Activated CD4-positive, alpha-beta T cell treated with anti-CD3 and anti-CD28 coated beads, Interleukin-10, Interleukin-2, amounts not matched to agents 100 ng/mL and 50 ng/mL, durations not matched to agents 16 hours and 8 hours (primary cell): ENCODE measurements at regions not wholly inside any gene's neighbourhood (a gene's known extent, or its start where the extent isn't known, plus 50 kb on each side); places are given as distances from the start of the nearest gene placed in this dataset.

ENCODE experiments used
- DNase-seq: peaks from one replicate; pipeline ENCODE4 v3.0.0-alpha.2; 2020

DNA sequence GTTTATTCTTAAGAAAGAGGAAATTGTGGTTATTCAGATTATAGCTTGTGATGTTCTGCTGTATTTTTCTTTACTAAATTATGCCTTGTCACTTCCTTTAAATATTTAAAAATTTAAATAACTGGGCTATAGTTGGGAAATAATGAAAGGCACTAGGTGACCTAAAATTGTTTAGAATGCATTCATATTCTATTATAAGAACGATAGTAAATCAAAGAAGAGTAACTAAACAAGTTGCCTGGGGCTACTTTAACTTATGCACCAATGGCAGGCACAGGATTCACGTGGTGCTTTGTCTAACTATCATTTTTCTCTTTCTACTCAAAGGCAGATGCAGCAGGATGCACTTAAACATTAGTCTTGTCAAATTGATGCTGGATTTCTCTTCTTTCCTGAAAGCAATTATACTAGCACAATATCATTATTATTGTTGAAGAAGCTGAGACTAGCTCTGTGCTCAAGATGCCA, 190.7 kb upstream of the PPFIA2 start:
- no peak for DNase-seq

DNA sequence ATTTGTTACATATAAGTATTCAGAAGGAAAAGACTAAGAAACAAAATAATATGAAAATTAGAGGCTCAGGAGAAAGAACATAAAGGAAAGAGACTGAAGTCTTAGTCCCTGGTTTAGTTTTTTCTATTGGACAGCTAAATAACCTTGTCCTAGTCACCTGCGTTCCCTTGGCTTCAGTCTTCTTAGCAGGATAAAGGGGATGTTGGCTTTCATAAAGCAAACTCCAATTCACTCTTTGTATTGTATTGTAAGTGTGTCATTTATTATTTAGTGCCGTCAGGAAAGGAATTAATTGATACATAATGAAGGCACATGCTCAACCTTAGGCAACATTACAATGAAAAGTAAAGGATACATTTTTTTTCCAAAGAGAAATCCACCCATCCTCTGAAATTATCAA, 190.3 kb upstream of the PPFIA2 start:
- DNase-seq: no peak

DNA sequence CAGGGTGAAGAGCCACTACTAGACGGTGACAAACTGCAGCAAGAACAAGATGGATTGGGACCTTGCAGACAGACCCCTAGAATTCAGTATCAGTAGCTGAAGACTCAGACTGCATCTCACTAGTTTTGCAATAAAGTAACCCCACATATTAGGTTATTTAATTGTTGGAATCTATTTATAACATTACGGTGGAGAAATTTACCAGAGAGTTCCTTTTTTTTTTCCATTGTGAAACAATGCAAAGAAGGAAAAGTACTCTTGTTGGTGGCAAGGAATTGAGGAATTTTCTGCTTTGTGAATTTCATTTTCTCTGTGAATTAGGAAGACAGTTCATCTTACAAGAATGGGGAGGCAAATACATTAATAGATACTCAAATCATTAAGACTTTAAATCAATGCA, 185.7 kb upstream of the PPFIA2 start:
- DNase-seq: no peak

DNA sequence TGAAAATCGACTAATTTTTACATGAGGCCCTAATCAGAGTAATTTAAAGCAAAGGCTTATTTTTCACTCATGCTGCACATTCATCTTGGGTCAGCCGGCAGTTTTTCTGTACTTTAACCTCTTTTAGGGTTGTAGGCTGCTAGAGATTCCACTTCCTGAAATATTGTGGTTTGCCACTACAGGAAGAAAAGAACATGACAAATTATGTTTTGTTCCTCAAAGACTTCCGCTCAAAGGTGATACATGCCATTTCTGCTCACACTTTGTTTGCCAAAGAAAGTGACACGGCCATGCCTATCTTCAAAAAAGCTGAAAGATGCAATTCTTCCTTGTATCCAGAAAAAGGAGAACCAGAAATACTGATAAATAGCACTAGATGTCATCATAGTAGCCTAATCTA, 183.4 kb upstream of the PPFIA2 start:
- DNase-seq: peak; percentile 39

DNA sequence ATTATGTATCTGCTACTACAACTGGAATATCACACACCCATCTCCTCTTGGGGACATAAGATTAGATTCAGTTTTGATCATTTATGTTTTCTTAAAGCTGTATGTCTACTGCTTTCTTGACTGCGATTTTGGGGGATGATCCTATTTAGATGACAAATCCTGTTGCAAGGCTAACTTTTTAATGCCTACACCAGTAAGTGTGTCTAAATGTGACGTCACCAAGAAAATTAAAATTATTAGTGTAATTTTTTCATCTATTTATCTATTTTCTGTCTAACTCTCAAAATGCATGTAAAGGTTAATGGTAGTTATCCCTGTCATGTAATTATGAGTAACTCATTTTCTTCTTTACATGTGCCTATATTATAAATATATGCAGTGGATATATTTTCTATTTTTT, 170.9 kb upstream of the PPFIA2 start:
- no peak for DNase-seq

DNA sequence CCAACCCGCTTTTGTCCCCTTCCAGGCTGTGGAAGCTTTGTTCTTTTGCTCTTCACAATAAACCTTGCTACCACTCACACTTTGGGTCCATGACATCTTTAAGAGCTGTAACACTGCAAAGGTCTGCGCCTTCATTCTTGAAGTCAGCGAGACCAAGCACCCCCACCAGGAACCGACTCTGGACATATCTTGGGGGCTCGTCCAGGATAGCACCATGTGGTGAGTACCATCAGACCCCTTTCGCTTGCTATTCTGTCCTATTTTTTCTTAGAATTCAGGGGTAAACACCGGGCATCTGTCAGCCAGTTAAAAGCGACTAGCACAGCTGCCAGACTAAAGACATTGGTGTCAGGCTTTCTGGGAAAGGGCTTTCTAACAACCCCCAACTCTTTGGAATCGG, 137.6 kb upstream of the PPFIA2 start:
- no peak for DNase-seq

DNA sequence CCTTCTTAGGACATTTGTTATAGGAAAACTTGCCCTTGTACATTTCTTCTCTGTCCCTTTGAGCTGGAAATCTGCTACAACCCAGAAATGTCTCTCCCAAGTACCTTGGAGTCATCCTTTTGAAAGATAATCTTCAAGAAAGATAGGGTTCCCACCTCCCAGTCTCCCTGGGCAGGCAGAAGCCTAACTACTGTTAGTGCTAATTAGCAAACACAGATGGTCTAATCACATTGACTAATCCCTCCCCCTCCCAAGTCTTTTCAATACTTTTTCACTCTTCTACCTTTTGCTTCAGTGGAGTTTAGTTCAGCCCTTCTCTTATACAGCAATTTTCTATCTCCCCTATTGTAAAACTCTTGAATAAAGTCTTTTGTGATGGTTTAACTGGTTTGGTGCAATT, 129.8 kb upstream of the PPFIA2 start:
- no peak for DNase-seq

DNA sequence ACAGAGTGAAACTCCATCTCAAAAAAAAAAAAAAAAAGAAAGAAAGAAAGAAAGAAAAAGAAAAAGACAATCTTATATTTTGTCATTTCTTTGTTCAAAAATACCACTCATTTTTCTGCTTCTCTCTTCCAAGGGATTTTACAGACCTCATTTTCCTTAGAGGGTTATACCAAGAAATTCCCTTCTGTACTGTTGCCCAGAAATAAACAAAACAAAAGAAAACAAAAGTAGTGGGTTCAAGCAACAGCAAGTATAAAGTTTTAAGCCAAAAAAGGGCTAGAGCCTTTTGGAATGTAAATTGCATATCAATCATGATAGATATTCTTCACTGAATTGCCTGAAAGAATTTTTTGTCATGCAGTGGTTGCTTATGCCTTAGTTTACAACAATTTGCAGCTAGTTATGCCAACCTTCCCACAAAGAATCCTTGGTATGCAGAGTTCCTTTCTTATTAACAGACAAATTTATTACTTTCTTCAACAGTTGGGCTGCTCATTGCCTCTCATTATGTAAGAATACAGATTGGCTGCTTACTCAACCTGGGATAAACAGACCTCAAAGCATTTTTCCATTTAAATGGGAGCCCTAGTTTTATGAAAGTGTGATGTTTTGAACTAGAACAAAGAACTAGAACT, 129.1 kb upstream of the PPFIA2 start:
- DNase-seq: no peak

DNA sequence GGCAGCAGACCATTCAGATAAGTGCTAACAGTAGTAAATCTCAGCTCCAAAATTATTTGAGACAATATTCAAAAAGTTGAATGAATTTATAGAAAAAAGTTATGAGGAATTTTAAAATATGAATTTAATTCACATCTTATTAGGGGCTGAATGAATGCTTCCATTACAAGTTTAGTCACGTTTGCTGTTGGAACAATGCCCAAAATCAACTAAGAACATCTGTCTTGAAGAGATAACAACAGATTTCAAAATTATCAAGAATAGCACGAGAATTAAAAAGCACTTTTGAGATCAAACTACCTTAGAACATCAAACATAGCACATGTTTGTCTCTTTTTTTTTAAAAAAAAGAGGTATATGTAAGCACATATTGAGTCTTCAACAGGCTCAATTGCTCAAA, 115.4 kb upstream of the PPFIA2 start:
- no peak for DNase-seq

DNA sequence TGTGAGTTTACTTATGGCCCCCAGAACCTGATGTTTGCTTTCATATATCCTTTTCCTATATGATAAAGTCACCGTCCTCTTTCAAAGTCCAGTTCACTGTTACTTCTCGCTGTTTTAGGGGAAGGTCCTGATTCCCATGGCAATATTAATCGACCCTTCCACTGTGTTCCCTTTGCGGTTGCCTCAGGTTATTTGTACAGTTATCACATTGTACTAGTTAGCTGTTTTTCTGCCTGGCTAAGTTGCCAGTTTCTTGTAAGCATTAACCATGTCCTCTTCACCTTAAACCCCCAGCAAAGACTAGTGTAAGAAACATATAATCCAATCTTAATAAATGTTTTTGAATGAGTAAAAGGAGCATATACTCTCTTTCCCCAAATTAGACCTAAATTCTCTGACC, 115.0 kb upstream of the PPFIA2 start:
- no peak for DNase-seq

DNA sequence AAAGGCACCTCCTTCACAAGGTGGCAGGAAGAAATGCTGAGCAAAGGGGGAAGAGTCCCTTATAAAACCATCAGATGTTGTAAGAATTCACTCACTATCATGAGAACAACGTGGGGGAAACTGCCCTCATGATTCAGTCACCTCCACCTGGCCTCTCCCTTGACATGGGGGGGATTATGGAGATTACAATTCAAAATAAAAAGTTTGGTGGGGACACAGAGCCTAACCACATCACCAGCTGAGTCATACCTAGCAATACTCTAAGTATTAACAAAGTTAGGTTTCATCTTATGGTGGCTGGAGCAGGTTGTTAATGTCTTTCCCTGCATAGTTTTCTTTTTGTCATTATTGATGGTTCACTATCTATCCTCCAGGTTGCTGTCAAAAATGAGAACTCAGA, 113.2 kb upstream of the PPFIA2 start:
- DNase-seq: no peak

DNA sequence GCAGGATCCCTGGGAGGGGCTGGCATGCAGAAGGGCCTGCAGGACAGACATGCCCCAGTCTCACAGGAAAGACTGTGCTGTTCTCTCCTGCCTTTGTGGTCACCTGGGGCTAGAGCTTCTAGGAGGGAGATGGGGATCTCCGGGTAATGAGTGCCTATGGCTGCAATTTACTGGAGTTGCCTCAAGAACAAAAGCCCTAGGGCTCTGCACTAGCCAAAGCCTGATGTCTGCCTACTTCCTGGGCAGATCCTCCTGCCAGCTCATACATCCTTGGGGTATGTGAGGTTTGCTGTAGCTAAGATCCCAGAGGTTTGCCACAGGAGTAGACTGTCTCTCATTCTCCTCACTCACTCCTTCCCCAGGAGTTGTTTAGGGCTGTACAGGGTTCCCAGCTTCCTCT, 106.9 kb upstream of the PPFIA2 start:
- no peak for DNase-seq

DNA sequence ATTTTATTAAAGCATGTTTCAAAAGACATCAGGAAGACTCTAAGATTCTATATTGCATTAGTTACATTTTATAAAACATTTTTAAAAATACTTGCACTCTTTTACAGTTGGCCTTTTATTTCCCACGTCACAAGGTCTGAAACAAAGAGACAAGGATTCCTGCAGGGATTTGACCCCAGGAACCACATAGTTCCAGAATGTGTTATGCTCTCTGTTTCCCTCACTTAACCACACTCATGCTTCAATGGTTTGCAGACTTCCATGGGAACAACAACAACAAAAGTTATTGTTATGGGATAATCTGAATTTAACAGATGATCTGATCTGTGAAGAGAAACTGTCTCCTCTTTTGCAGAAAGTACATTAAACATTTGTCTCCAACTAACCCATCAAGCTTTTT, 104.3 kb upstream of the PPFIA2 start:
- no peak for DNase-seq

DNA sequence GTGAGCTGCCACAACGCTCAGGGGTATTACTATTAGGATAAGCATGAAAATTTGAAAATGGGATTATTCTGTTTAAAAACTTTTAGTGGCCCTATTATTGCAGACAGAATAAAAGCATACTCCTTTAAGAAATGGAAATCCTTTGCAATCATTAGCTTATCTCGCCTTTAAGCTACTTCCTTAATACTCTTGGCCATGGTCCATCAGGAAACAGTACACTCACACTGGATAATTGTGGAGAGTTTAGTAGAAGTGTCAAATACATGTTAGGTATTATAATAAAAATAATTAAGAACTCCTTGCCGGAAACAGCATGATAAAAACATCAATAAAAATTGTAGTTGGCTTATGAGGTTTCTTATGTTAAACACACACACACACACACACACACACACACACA, 100.4 kb upstream of the PPFIA2 start:
- no peak for DNase-seq

DNA sequence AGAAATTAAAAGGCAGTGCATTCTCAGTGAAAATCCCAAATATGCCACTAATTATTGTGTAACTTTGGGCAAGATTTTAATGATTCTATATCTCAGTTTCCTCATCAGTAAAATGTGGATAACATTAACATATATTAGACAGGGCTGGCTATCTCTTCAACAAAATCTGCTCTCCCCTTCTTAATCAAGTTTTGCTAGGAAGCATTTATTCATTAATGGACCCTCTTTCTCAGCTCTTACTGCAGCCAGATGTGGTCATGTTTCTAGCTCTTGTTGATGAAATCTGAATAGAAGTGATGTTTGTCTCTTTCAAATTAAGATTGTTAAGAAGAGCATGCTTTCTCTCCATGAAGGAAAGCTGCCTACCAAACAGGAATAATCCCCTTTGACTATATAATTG, 84.4 kb upstream of the PPFIA2 start:
- no peak for DNase-seq

DNA sequence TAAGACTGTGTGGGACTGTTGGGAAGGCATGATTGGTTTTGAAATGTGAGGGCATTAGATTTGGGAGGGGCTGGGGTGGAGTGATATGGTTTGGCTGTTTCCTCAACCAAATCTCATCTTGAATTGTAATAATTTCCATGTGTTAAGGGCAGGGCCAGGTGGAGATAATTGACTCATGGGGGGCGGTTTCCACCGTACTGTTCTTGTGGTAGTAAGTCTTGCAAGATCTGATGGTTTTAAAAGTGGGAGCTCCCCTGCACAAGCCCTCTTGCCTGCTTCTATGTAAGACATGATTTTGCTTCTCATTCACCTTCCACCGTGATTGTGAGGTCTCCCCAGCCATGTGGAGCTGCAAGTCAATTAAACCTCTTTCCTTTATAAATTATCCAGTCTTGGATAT, 76.6 kb upstream of the PPFIA2 start:
- DNase-seq: peak; percentile 26

DNA sequence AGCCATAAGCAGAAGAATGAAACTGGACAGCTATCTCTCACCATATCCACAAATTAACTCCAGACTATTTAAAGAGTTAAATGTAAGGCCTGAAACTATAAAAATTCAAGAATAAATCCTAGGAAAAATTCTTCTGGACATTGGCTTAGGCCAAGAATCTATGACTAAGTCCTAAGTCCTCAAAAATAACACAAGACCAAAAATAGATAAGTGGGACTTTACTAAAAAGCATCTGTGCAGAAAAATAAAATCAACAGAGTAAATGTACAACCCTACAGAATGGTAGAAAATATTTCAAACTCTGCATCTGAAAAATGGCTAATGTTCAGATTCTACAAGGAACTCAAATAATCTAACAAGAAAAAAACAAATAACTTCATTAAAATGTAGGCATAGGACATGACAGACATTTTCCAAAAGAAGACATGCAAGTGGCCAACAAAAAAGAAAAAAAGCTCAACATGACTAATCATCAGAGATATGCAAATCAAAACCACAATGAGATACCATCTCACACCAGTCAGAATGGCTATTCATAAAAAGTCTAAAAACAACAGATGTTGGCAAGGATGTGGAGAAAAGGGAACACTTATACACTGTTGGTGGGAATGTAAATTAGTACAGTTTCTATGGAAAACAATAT, 61.0 kb upstream of the PPFIA2 start:
- no peak for DNase-seq

DNA sequence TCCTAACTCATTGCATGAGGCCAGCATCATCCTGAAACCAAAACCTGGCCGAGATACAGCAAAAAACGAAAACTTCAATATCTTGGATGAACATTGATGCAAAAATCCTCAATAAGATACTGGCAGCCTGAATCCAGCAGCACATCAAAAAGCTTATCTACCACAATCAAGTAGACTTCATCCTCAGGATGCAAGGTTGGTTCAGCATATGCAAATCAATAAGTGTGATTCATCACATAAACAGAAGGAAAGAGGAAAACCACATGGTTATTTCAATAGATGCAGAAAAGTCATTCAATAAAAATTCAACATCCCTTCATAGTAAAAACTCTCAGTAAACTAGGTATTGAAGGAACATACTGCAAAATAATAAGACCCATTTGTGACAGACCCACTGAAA, 56.5 kb upstream of the PPFIA2 start:
- DNase-seq: no peak

DNA sequence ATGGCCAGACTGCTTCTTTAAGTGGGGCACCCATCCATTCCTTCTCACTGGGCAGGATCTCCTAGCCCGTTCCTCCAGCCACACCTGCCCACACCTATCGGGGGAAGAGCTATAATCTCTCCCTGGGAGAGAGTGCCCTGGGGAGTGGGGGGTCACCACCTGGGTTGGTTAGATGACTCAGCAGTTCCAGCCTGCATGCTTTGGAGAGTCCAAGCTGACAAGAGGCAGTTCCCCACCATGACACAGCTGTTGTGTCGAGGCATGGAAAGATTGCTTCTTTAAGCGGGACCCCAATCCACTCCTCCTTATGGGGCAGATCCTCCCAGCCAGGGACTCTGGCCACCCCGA, 52.6 kb upstream of the PPFIA2 start:
- DNase-seq: no peak

DNA sequence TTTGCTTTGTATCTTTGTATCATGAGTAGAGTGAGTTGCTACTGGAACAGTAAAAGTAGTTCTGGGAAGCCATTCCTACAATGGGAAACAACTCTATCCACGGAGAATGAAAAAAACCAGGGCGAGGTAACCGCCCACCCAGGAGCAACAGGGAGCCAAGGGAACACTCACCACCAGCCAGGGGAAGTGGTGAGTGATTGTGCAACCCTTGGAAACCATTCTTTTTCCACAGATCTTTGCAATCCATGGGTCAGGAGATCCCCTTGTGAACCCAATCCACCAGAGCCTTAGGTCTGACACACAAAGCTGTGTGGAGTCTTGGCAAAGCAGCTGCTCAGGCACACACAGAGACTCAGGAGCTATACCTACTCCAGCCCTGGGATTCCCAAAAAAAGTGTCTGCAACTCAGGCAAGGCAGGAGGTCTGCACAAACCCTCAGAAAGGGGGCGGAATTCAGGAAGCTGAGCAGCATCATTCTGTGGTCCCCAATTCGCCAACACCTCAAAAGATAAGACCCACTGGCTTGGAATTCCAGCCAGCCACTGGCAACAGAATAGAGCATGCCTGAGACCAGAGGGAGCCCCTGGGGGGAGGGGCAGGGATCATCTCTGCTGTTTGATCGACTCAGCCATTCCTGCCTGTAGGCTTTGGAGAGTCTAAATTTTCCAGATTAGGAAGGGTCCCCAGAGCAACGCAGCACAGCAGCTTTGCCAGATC, 52.1 kb upstream of the PPFIA2 start:
- DNase-seq: no peak

DNA sequence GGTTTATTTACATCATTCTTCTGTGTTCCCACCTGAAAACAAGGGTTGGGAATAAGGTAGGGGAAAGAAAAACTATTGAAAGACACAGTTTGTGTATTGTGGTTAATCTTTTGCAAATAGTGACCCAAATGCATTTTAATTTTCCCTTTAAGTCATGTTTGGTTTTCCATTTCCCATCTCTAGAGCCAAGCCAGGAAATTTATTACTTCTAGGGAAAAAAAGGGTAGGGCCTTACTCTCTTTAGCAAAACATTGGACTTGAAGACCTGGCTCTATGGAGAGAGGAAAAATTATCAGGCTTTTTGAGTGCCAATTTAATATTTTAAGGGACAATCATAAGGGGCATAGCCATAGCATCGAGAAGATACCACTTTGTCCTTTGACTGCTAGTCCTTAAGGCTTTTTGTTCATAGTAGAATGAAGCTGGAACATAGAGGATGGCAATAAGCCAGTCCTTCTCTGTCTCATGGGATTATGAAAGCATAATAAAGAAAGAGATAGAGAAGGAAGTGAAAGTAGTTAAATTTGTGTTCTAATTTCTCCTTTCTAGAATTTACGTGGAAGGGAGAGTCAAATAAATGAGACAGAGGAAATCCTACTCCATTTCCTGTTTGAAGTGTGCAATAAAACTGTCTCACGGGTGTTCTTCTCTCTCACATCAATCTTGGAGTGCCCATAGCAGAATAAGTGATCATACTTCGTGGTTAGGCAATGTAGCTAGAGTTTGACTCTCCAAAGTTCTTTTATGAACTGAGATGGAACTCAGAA, 50.9 kb upstream of the PPFIA2 start:
- peak; percentile 47 for DNase-seq

DNA sequence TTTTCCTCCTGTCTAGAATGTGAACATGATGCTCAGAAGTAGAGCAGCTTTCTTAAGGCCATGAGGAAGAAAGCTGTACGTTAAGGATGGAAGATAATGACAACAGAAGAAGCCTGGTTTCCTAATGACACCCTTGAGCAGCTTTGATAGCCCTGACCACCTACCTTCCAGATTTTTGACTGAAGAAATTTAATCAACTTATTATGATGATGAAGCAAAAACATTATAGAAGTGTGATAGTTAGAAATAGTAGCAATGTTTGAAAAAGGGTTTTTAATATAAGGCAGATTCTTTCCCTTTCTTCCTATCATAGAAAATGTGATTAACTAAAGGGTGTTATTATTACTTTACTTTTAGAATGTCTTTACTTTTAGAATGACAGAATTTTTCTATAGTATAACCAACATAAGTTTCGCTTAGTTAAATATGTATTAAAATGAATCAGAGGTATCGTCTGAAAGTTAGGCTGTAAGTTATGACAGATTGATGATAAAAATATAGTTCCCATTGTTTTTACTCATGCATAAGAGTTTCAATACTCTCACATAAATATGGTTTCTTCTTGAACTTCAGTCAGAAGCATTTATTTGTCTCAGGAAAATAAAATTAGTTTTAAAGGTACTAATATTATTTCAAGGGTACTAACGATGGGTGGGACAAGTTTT, 50.1 kb upstream of the PPFIA2 start:
- peak; percentile 10 for DNase-seq
